Omental fat pad (tissue), 3 donors: ENCODE measurements at regions not wholly inside any gene's neighbourhood (a gene's known extent, or its start where the extent isn't known, plus 50 kb on each side); places are given as distances from the start of the nearest gene placed in this dataset.

Experiments used
- ATAC-seq: fragments of 150-250 bp; one replicate; pipeline ENCODE4 v1.9.1; 2016; ENCODE audit warnings: mild to moderate bottlenecking, moderate library complexity; ENCODE audit not compliant: low FRiP score
- DNase-seq: peaks from one replicate; pipeline ENCODE4 v3.0.0-alpha.2; 2019; ENCODE audit warnings: low spot score
- TF ChIP-seq, protein P1 (sequence below), 3 donors: fragments of 450-650 bp; IDR thresholded peaks; one replicate each; pipeline ENCODE4 v1.5.1; 2016 to 2017; ENCODE audit warnings: antibody characterized with exemption in 3 of 3, mild to moderate bottlenecking in 3 of 3, moderate library complexity in 2 of 3

- TF ChIP-seq, protein P1, sequence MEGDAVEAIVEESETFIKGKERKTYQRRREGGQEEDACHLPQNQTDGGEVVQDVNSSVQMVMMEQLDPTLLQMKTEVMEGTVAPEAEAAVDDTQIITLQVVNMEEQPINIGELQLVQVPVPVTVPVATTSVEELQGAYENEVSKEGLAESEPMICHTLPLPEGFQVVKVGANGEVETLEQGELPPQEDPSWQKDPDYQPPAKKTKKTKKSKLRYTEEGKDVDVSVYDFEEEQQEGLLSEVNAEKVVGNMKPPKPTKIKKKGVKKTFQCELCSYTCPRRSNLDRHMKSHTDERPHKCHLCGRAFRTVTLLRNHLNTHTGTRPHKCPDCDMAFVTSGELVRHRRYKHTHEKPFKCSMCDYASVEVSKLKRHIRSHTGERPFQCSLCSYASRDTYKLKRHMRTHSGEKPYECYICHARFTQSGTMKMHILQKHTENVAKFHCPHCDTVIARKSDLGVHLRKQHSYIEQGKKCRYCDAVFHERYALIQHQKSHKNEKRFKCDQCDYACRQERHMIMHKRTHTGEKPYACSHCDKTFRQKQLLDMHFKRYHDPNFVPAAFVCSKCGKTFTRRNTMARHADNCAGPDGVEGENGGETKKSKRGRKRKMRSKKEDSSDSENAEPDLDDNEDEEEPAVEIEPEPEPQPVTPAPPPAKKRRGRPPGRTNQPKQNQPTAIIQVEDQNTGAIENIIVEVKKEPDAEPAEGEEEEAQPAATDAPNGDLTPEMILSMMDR (IDR thresholded peaks at IDR 0.05) = no peak
- no peak for DNase-seq
- ATAC-seq = no peak
These were observed 242.1 kb upstream of the DAPK1 start for GRCh38 chr9:87255431-87256155.

DNA sequence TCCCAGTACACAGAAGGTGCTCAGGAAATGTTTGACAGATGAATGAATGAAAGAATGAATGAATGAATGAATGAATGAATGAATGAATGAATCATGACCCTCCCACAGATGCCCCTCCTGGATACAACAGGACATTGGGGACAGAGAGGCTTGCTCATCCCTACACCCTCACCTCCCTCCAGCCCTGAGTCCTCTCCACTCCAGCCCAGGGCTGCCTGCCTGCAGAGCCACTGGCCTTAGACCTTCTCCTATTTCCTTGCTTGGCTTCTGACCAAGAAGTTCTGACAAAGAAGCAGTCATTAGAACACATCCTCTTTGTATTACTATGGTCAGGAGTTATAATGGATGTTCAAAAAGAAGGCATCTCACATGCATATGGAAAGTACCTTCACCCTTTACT, 240.7 kb upstream of the DAPK1 start:
- TF ChIP-seq, protein P1 (IDR thresholded peaks at IDR 0.05) = no peak
- DNase-seq = no peak
- no peak for ATAC-seq

GRCh38 chr9:87259543-87260518, 237.8 kb upstream of the DAPK1 start:
- TF ChIP-seq, protein P1 (IDR thresholded peaks at IDR 0.05) = no peak
- ATAC-seq (no peak), DNase-seq (no peak)

GRCh38 chr9:87263291-87263690, 234.4 kb upstream of the DAPK1 start:
- no peak for DNase-seq
- TF ChIP-seq, protein P1 (IDR thresholded peaks at IDR 0.05) = no peak
- ATAC-seq = no peak

DNA sequence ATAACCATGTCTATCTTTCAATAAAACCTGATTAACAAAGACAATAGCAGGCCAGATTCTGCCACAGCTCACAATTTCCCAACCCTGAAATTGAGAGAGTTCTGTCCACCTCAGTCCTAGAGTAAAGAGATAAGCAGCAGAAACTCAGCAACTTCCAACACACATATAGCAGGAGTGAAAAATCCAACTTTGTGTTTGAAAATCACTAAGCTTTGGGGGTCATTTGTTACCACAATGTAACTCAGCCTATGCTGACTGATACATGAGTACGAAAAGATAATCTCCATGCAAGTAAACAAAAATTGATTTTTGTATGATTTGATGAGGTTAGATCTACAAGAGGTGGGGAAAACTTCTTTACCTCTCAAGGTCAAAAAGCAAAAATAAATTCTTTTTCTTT, 231.0 kb upstream of the DAPK1 start:
- TF ChIP-seq, protein P1 (IDR thresholded peaks at IDR 0.05) = no peak
- DNase-seq = no peak
- ATAC-seq = no peak

DNA sequence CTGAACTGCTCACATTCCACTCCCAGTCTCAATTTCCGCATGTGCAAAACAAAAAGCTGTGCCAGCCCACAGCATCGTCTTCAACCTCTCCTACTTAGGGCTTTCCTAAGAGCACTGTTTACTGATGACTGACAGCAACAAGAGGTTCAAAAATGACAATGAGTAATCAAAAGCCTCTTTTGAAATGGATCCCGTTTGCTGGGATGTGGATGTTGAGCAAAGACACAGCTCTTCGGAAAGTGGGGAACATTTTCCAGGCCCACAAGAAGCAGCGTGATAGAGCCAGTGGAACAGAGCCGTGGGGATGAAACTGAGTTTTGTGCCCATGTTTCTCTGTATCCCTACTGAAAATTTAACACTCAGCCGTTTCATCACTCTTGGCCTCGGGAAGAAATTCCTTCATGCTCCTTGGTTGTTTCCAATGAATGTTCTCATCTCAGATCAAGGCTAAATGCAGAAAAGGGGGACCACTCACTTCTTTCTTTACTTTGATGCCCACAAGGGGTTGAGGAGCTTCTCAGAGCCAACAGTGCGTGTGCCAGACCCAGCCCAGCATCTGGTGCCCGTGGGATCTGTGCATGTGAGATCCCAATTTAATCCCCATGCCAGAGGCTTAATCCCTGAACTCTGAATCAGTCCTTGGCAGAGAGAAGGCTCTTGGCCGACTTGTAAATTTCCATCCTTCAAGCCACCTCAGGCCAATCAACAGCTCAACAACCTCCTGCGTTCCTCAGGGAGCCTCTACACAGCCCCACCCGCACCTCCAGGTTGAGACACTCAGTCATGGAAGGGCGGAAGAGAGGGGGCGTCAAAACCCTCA, 230.2 kb upstream of the DAPK1 start:
- DNase-seq (no peak), ATAC-seq (peak; percentile 88)
- TF ChIP-seq, protein P1 (IDR thresholded peaks at IDR 0.05) = no peak
